Common myeloid progenitor, CD34-positive (primary cell): ENCODE measurements at regions not wholly inside any gene's neighbourhood (a gene's known extent, or its start where the extent isn't known, plus 50 kb on each side); places are given as distances from the start of the nearest gene placed in this dataset.

Experiments
- CTCF ChIA-PET: fragments of 350-600 bp; sonication (Branson Sonifier 250); formaldehyde crosslinking; loops from one replicate; lab custom pipeline; 2021; ENCODE audit warnings: antibody characterized with exemption; lab: Charles Lee
- POLR2A ChIA-PET: fragments of 350-600 bp; sonication (Branson Sonifier 250); formaldehyde crosslinking; loops from one replicate; lab custom pipeline; 2021; ENCODE audit warnings: antibody characterized with exemption; lab: Charles Lee
- DNase-seq, 3 donors: peaks; one replicate each; pipeline versions ENCODE4 v3.0.0 to v3.0.0-alpha.2; 2013
- H3K27ac ChIP-seq, 2 experiments: 1 replicate in 1 of 2; 2 replicates in 1 of 2; pipeline ENCODE4 v1.7.0; 2013; ENCODE audit warnings: inconsistent platforms in 2 of 2, low read length in 2 of 2, mild to moderate bottlenecking in 2 of 2, low read depth in 1 of 2, moderate library complexity in 1 of 2; ENCODE audit not compliant: severe bottlenecking in 2 of 2, insufficient read depth in 1 of 2, poor library complexity in 1 of 2
- H3K27me3 ChIP-seq, 5 experiments: replicated peaks in 2 of 5; 1 replicate in 3 of 5; 2 replicates in 2 of 5; pipeline versions ENCODE4 v1.6.1 to v1.7.0; 2013; ENCODE audit warnings: low read length in 4 of 5, mild to moderate bottlenecking in 2 of 5, moderate library complexity in 2 of 5, inconsistent platforms in 1 of 5; ENCODE audit not compliant: insufficient read depth in 5 of 5, control insufficient read depth in 4 of 5
- H3K36me3 ChIP-seq, 4 experiments: 1 replicate in 2 of 4; 2 replicates in 2 of 4; pipeline versions ENCODE4 v1.6.1 to v1.7.0; 2013; ENCODE audit warnings: low read length in 3 of 4, control low read depth in 1 of 4, mild to moderate bottlenecking in 1 of 4; ENCODE audit not compliant: control insufficient read depth in 4 of 4, insufficient read depth in 4 of 4
- H3K4me1 ChIP-seq, 4 experiments: 1 replicate in 3 of 4; 2 replicates in 1 of 4; pipeline versions ENCODE4 v1.6.1 to v1.7.1; 2013; ENCODE audit warnings: low read length in 3 of 4, mild to moderate bottlenecking in 3 of 4, control low read depth in 1 of 4, inconsistent platforms in 1 of 4, moderate library complexity in 1 of 4; ENCODE audit not compliant: control insufficient read depth in 4 of 4, insufficient read depth in 4 of 4; ENCODE audit errors: control extremely low read depth in 1 of 4
- H3K4me3 ChIP-seq, 7 experiments: 1 replicate in 4 of 7; 2 replicates in 3 of 7; pipeline versions ENCODE4 v1.5.1 to v1.7.0; 2013; ENCODE audit warnings: mild to moderate bottlenecking in 7 of 7, low read length in 6 of 7, moderate library complexity in 6 of 7, inconsistent platforms in 2 of 7, low read depth in 2 of 7, control low read depth in 1 of 7; ENCODE audit not compliant: insufficient read depth in 4 of 7, control insufficient read depth in 1 of 7; ENCODE audit errors: extremely low read depth in 1 of 7
- H3K9me3 ChIP-seq, 5 experiments: 1 replicate in 4 of 5; 2 replicates in 1 of 5; pipeline versions ENCODE4 v1.6.1 to v1.7.1; 2013; ENCODE audit warnings: low read length in 4 of 5, mild to moderate bottlenecking in 2 of 5, inconsistent platforms in 1 of 5, low read depth in 1 of 5, moderate library complexity in 1 of 5; ENCODE audit not compliant: control insufficient read depth in 4 of 5, insufficient read depth in 2 of 5; ENCODE audit errors: control extremely low read depth in 1 of 5
- WGBS: methylation state at CpG from one replicate; pipeline ENCODE4 v1.1.5; 2013; ENCODE audit not compliant: insufficient coverage; 5-methylcytosine and 5-hydroxymethylcytosine counted together

GRCh38 chr15:31256378-31257265 lies 70.0 kb upstream of the KLF13 start:
- ChIA-PET POLR2A (interaction anchor here (1.3 kb wide), 1 partner anchor 8 kb away, joined by 4 read pairs; no protein-coding TSS in a partner anchor), CTCF (interaction anchor here (1.0 to 1.5 kb wide), 3 partner anchors 9 to 14 kb away, joined by 3 to 4 read pairs (median 4); no protein-coding TSS in a partner anchor)
- H3K27ac ChIP-seq = no peak overlapping the region
- H3K27me3 ChIP-seq = no peaks in the 10 kb centered on the region
- DNase-seq = peak; percentile 58 to 89 (median 76)
- H3K4me1 ChIP-seq = peaks cover 0 to 46% (median 28%) of the 10 kb centered on the region in 4 experiments
- WGBS = 80% methylated on average over 11 of the region's 11 CpGs
- H3K36me3 ChIP-seq = no peaks in the 10 kb centered on the region
- peak overlapping the region in 2 of 7 experiments; percentile 0 to 46 for H3K4me3 ChIP-seq
- no peaks in the 10 kb centered on the region for H3K9me3 ChIP-seq

GRCh38 chr15:31257286-31257685 lies 69.3 kb upstream of the KLF13 start:
- H3K4me3 ChIP-seq = peak overlapping the region in 2 of 7 experiments; percentile 0 to 46
- peak; percentile 29 to 81 (median 74) for DNase-seq
- H3K36me3 ChIP-seq = no peaks in the 10 kb centered on the region
- WGBS = no CpG with 5 or more reads among the region's 1 CpG
- H3K27me3 ChIP-seq = no peaks in the 10 kb centered on the region
- H3K27ac ChIP-seq = no peak overlapping the region
- peaks cover 0 to 52% (median 34%) of the 10 kb centered on the region in 4 experiments for H3K4me1 ChIP-seq
- ChIA-PET CTCF (interaction anchor here (1.0 to 1.1 kb wide), 2 partner anchors 11 to 13 kb away, joined by 3 to 4 read pairs; no protein-coding TSS in a partner anchor), POLR2A (no interaction called here)
- no peaks in the 10 kb centered on the region for H3K9me3 ChIP-seq

GRCh38 chr15:31258260-31258659 lies 68.4 kb upstream of the KLF13 start:
- H3K9me3 ChIP-seq = no peaks in the 10 kb centered on the region
- H3K27me3 ChIP-seq = no peaks in the 10 kb centered on the region
- ChIA-PET CTCF (no interaction called here), POLR2A (no interaction called here)
- no peaks in the 10 kb centered on the region for H3K36me3 ChIP-seq
- no peak overlapping the region for H3K27ac ChIP-seq
- H3K4me3 ChIP-seq = no peak overlapping the region
- WGBS = 100% methylated on average over 1 of the region's 2 CpGs
- peaks cover 6 to 62% (median 44%) of the 10 kb centered on the region in 4 experiments for H3K4me1 ChIP-seq
- no peak for DNase-seq

- no CpG with 5 or more reads among the region's 1 CpG for WGBS
- Histone ChIP-seq H3K27me3 (no peaks in the 10 kb centered on the region), H3K4me1 (peaks cover 9 to 70% (median 58%) of the 10 kb centered on the region in 4 experiments)
Measured at GRCh38 chr15:31259562-31260252, 66.9 kb upstream of the KLF13 start.

GRCh38 chr15:31260646-31261265 lies 65.9 kb upstream of the KLF13 start:
- H3K27me3 ChIP-seq = no peaks in the 10 kb centered on the region
- ChIA-PET POLR2A (no interaction called here), CTCF (interaction anchor here (1.4 to 3.3 kb wide), 2 partner anchors 8 to 46 kb away, joined by 4 to 12 read pairs; no protein-coding TSS in a partner anchor)
- no peaks in the 10 kb centered on the region for H3K9me3 ChIP-seq
- no peak overlapping the region for H3K4me3 ChIP-seq
- H3K36me3 ChIP-seq = no peaks in the 10 kb centered on the region
- no peak for DNase-seq
- no peak overlapping the region for H3K27ac ChIP-seq
- WGBS = 99% methylated on average over 9 of the region's 11 CpGs
- peaks cover 11 to 70% (median 60%) of the 10 kb centered on the region in 4 experiments for H3K4me1 ChIP-seq

More at GRCh38 chr15:31259562-31260252, 66.9 kb upstream of the KLF13 start:
- H3K4me3 ChIP-seq = no peak overlapping the region
- H3K9me3 ChIP-seq = no peaks in the 10 kb centered on the region
- H3K27ac ChIP-seq = no peak overlapping the region
- no peaks in the 10 kb centered on the region for H3K36me3 ChIP-seq
- POLR2A ChIA-PET = no interaction called here
- CTCF ChIA-PET = no interaction called here
- DNase-seq = peak in 1 of 3 donors; percentile 22

GRCh38 chr15:31261266-31262142 lies 65.1 kb upstream of the KLF13 start:
- POLR2A ChIA-PET = no interaction called here
- Histone ChIP-seq H3K4me1 (peaks cover 11 to 69% (median 61%) of the 10 kb centered on the region in 4 experiments), H3K4me3 (no peak overlapping the region), H3K27me3 (no peaks in the 10 kb centered on the region), H3K36me3 (no peaks in the 10 kb centered on the region), H3K27ac (no peak overlapping the region), H3K9me3 (no peaks in the 10 kb centered on the region)
- CTCF ChIA-PET = interaction anchor here (0.7 to 3.3 kb wide), 6 partner anchors 9 to 227 kb away, joined by 3 to 12 read pairs (median 3); no protein-coding TSS in a partner anchor
- WGBS = 87% methylated on average over 11 of the region's 12 CpGs
- DNase-seq = no peak
